CD4-positive, alpha-beta T cell treated with Interleukin-4 for 1 hour (primary cell): ENCODE measurements at regions not wholly inside any gene's neighbourhood (a gene's known extent, or its start where the extent isn't known, plus 50 kb on each side); places are given as distances from the start of the nearest gene placed in this dataset.
"Not testable (repeated sequence)": the region's sequence is repeated elsewhere in the genome, so short reads cannot be mapped to it uniquely, and the experiment has no call there.

Experiments used
- DNase-seq, 2 donors: peaks; one replicate each; pipeline ENCODE4 v3.0.0-alpha.2; 2020 to 2022

GRCh38 chr5:97489010-97489840 is 306.2 kb upstream of the RIOK2 start:
- DNase-seq = no peak

DNA sequence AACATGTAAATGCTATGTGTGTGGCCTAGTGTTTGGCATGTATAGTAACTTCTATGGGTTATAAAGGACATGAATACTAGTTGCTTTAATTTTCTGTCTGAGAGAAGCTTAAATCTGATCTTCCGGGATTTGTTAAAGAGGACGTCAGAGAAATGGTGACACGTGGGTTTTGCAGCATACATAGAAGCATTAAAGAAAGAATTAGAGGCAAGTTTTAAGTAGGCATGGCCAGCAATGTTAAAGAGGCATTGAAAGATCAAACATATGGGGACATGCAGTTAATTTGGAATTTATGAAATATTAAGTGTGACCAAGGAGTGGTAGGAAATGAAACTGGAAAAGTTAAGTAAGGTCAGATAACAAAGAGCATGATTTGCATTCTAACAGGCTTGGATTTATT is 311.4 kb upstream of the RIOK2 start:
- DNase-seq = no peak

GRCh38 chr5:97495301-97495700 is 312.3 kb upstream of the RIOK2 start:
- DNase-seq = no peak

- no peak for DNase-seq
These were observed 313.0 kb upstream of the RIOK2 start for GRCh38 chr5:97496037-97496436.

DNA sequence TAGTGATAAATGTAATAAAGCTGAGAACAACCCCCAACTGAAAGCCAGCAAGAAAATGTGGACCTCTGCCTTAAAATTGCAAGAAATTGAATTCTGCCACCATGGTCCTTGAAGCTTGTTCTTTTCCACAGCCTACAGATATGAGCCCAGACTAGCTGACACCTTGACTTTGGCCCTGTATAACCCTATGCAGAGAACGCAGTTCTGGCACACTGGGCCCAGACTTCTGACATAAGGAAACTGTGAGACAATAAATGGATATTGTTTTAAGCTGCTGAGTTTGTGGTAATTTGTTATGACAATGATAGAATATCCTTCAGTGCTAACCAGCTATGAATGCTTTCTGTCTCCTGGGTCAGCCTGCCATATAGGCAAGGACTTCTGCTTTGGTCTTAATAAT is 315.6 kb upstream of the RIOK2 start:
- no peak for DNase-seq

GRCh38 chr5:97499605-97500004 is 316.6 kb upstream of the RIOK2 start:
- DNase-seq = no peak

DNA sequence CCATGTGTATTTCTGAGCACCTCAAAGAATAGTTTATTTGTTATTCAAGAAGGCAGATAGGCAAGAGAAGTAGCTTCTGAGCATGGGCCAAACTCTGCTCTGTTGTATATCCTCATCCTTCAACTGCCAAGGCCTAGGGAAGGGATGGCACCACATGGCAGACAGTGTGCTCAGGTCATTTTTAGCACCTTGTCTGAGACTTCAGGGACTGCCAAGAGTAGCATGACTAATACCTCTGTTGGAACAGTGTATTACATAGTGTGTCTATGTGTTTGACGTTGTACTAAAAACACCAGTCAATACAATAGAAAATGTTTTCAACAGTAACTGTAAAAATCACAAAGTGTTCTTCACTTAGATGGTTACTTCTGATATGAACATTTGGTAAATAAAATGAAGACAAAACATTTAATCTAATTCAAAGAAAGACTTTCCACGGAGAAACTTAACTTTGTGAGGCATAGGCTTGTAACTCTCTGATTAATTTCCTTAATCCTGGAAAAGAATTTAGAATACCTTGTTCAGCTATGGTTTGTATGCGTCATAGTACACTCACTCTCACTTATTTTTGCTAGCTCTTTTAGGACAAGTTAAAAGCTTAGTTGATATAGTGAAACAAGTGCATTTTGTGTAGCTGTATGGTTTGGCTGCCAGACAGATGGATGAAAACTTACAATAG is 318.4 kb upstream of the RIOK2 start:
- DNase-seq = no peak

DNA sequence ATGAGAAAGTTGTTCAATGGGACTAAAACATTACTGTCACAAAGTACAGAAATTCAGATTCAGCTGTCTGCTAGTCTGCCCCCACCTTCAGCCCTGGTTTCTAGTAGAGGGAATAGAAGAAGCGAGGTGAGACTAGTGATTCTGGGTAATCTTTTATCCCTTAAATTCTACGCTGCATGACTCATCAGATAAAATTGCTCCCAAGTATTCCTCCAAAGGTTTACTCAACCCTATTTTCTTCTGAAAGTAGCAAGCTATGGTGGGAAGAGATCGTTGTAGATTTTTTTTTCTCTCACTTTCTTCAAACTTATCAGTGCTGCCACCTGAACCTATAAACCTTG is 318.9 kb upstream of the RIOK2 start:
- DNase-seq = no peak

GRCh38 chr5:97508864-97509263 is 325.8 kb upstream of the RIOK2 start:
- DNase-seq = no peak

DNA sequence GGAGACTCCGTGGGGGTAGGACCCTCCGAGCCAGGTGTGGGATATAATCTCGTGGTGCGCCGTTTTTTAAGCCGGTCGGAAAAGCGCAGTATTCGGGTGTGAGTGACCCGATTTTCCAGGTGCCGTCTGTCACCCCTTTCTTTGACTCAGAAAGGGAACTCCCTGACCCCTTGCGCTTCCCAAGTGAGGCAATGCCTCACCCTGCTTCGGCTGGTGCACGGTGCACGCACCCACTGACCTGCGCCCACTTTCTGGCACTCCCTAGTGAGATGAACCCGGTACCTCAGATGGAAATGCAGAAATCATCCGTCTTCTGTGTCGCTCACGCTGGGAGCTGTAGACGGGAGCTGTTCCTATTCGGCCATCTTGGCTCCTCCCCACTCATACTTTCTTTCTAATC is 336.5 kb upstream of the RIOK2 start:
- not testable (repeated sequence) for DNase-seq

DNA sequence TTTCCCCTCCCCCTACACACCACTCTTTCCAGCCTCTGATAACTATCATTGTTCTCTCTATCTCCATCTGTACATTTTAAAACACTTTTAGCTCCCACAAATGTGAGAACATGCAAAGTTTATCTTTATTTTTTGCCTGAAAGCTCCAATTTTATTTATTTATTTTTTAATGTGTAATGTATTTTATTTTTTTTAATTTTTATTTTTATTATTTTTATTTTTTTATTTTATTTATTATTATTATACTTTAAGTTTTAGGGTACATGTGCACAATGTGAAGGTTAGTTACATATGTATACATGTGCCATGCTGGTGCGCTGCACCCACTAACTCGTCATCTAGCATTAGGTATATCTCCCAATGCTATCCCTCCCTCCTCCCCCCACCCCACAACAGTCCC is 340.3 kb upstream of the RIOK2 start:
- not testable (repeated sequence) for DNase-seq

DNA sequence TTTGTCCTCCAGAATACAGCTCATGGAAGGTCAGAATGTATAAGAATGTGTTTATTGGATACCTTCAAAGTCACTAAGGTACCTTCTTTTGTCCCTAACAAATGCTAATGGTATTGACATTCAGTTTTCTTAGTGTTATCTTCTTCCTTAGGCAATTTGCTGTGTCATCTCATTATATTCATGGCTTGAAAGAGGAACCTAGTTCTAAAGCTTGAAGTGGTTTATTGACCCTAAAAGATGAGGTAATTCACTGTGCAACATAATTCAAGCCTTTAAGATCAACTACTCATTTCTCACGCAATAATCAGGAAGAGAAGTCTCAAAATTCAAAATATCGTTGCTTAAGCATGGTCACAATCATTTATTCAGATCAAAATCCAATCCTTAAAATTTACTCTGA is 342.7 kb upstream of the RIOK2 start:
- no peak for DNase-seq

DNA sequence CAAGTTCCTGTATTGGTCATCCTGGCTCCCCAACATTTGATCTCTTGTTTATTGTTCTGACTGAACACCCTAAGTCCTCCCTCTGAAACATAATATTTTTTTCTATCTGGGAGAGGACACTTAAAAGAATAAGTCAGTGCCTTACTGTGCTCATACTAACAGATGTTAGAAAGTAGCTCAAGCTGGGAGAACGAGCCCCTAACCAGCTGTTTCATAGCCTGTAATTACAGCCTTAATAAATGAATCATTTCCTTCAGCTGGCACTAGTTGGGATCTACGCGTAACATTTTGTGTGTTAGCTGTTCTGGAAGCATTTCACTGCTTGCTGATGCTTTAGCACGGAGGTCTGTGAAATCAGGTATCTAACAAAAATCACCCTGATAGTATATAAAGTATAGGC is 345.9 kb upstream of the RIOK2 start:
- no peak for DNase-seq

DNA sequence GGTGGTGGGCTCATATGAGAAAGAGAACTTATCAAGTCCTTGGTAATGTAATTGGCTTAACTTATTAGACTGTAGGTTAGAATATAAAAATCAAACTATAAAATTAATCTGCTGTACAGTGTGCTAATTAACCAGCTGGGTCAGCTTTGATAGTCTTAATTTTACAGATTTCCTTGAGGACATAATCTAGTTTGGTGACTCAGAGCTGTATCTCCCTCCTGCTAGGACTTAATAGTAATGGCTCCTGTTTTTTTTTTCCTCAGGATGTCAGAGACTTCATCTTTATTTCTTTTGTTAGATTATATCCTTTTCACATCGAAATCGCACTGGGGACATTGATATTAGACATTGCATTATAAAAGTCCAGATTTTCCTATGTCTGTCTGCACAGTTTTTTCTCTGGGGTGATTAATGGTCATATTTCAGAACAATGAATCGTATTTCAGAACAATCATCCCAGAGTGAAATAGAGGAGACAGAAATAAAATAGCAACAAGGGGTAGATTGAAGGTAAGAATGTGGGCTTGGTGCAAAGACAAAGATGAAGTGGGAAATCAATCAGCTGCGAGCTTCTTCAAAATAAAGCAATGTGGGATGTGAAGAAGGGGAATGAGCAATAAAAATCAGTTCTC is 346.4 kb upstream of the RIOK2 start:
- no peak for DNase-seq

GRCh38 chr5:97531549-97531948 is 348.5 kb upstream of the RIOK2 start:
- DNase-seq = no peak

DNA sequence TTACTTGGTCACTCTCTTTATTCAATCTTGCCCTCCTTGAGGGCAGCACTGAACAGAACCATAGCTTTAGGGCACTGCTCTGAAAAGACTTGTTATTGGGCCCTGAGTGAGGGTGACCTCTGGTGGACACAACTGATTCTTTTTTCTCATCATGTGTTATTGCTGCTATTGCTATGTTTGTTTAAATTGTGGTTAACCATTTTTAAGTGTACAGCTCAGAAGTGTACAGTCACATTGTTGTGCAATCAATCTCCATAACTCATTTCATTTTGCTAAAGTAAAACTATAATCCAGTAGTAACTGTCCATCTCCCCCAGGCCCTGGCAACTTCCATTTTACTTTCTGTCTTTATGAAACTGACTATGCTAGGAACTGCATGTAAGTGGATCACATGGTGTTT is 351.1 kb upstream of the RIOK2 start:
- DNase-seq = peak in 1 of 2 donors; percentile 16

GRCh38 chr5:97536683-97537082 is 353.6 kb upstream of the RIOK2 start:
- no peak for DNase-seq

DNA sequence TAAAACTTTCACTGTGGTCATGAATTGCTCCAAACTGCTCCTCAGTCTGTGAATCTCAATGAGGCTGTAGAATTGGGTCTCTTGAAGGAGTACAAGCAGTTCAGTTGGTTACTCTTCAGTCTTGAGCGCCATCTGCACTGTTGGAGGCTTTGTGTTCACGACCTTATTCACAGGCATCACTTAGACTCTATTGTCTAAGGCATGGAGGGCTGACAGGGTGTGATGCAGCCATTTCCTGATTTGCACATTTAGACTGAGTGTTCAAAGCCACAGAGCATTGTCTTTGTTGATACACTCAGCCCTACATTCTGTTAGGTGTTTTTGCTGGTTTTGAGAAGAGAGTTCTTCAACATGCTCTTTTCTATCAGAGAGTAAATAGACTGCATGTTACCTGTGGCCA is 355.9 kb upstream of the RIOK2 start:
- DNase-seq = no peak

DNA sequence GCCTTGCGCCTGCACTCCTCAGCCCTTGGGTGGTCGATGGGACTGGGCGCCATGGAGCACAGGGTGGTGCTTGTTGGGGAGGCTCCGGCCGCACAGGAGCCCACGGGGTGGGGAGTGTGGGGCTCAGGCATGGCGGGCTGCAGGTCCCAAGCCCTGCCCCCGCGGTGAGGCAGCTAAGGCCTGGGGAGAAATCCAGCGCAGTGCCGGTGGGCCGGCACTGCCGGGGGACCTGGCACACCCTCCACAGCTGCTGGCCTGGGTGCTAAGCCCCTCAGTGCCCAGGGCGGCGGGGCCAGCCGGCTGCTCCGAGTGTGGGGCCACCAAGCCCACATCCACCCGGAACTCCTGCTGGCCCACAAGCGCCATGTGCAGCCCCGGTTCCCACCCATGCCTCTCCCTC is 358.8 kb upstream of the RIOK2 start:
- DNase-seq = no peak

DNA sequence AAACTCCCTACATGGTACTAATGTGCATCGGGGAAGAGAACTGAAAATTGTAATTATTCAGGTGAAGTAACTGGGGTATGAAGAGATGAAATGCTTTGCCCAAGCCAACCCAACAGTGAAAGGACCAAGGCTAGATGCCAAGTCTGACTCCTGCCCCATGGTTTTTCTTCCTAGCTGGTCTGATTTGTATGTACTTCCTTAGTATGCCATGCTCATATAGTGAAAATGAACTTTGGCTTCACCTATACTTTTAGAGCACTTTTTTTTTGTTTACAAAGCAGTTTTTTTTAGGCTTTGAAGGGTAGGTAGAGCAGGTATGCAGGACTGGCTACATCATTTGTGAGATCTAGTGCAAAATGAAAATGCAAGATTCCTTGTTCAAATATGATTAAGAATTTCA is 359.4 kb upstream of the RIOK2 start:
- no peak for DNase-seq

GRCh38 chr5:97543166-97543565 is 360.1 kb upstream of the RIOK2 start:
- no peak for DNase-seq

DNA sequence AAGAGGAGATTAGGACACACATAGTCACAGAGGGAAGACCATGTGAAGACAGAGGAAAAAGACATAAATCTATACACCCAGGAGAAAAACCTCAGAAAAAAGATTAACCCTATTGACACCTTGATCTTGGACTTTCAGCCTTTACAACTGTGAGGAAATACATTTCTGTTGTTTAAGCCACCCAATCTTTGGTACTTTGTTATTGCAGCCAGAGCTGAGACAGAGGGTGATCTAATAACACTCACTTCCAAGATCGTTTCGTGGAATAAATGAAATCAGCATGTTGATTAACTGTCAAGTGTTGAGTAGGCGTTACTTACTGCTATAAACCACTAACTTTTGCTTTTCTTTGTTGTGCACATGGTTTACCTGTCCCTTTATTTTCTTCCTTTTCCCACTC is 361.2 kb upstream of the RIOK2 start:
- DNase-seq = no peak

GRCh38 chr5:97544678-97545077 is 361.6 kb upstream of the RIOK2 start:
- no peak for DNase-seq

- DNase-seq = no peak
These were observed 362.4 kb upstream of the RIOK2 start for GRCh38 chr5:97545446-97545845.
